ENCODE measurements at regions not wholly inside any gene's neighbourhood (a gene's known extent, or its start where the extent isn't known, plus 50 kb on each side); places are given as distances from the start of the nearest gene placed in this dataset.

DNA sequence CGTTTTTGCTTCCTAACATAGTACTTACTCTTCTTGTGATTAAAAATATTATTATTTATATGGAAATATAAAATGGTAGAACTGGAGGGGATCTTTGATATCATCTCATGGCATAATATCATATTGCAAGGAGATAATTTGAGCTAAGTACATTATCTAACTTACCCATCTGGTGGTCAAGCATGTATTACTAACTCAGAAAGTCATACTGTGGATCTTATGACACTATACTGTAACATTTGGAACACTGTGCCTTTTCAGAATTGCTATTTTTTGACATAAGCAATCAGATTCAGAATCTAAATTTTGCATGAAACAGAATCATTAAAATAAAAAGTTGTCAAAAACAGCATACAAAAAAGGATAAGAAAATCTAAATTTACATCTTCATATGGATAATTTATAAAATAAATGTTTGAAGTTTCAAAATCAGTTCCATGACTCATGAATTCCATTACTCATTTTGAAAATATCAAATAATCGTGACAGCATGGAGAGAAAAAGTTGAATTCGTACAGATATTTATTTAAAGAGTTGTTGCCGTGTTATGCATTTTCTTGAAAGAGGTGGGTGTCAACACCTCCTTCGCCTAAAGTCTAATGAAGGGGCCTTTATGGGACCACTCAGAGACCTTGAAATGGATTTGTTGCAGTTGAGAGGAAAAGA is 928.1 kb downstream of the PDHA2 start:
- Histone ChIP-seq H3K9ac (ENCODE audit: low read depth, low read length) (no peak overlapping the region), H3K4me1 (ENCODE audit: insufficient read depth, low read length) (peaks cover 3% of the 10 kb centered on the region; the same call in 1 of the 2 replicates), H3K9me3 (ENCODE audit: insufficient read depth, low read depth, low read length) (no peaks in the 10 kb centered on the region), H3K27me3 (ENCODE audit: insufficient read depth, low read length) (no peaks in the 10 kb centered on the region), H3K4me3 (ENCODE audit: low read length) (no peak overlapping the region), H3K27ac (ENCODE audit: low read length) (no peak overlapping the region), H3K36me3 (ENCODE audit: insufficient read depth, low read depth, low read length) (no peaks in the 10 kb centered on the region)

DNA sequence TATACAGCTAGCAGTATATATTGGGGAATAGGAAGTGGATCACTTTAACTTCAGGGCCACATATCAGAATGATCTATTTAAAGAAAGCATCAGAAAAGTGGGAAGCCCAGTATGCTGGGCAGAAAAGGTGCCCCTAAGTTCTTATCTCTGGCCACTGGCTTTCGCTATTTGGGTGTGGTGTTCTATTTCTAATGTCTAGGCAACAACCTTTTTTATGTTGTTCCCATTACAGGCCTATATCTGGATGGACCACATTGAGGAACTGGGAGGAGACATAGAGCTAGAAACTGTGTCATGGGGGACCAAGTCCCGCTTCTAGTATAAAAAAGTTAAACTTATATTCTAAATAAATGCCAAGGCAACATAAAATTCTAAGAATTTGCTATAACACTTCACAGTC is 935.6 kb downstream of the PDHA2 start:
- no peaks in the 10 kb centered on the region for H3K9me3 ChIP-seq (ENCODE audit: insufficient read depth, low read depth, low read length)
- H3K27me3 ChIP-seq (ENCODE audit: insufficient read depth, low read length) = no peaks in the 10 kb centered on the region
- no peaks in the 10 kb centered on the region for H3K4me1 ChIP-seq (ENCODE audit: insufficient read depth, low read length)
- no peak overlapping the region for H3K4me3 ChIP-seq (ENCODE audit: low read length)
- H3K36me3 ChIP-seq (ENCODE audit: insufficient read depth, low read depth, low read length) = no peaks in the 10 kb centered on the region
- no peak overlapping the region for H3K27ac ChIP-seq (ENCODE audit: low read length)
- H3K9ac ChIP-seq (ENCODE audit: low read depth, low read length) = no peak overlapping the region

DNA sequence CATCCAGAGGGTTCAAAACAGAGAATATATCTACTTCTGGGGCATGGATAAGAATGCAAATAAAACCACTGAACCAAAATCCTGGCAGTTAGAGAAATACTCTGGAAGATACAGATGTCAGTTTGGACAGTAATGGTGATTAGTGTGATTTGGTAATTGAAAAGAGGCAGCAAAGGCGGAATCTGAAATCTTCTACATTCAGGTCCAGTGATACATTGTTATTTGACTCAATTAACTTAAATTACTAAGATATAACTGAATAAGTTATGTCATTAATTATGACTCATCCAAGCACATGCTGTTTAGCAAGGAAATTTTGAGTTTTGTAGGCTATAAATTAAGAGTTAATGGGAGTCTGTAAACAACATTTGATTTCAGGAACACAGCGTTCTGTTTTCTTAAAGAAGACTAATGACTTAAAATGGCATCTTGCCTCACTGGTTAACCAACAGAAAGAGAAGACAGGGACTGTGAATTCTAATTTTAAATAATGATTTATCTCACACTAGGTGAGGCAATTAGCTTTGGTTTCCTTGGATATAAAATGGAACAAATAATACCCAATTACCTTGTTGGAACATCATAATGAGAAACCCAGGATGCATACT is 937.1 kb downstream of the PDHA2 start:
- Histone ChIP-seq H3K9me3 (ENCODE audit: insufficient read depth, low read depth, low read length) (no peaks in the 10 kb centered on the region), H3K27me3 (ENCODE audit: insufficient read depth, low read length) (no peaks in the 10 kb centered on the region), H3K27ac (ENCODE audit: low read length) (no peak overlapping the region), H3K4me3 (ENCODE audit: low read length) (no peak overlapping the region), H3K9ac (ENCODE audit: low read depth, low read length) (no peak overlapping the region), H3K4me1 (ENCODE audit: insufficient read depth, low read length) (no peaks in the 10 kb centered on the region), H3K36me3 (ENCODE audit: insufficient read depth, low read depth, low read length) (no peaks in the 10 kb centered on the region)

DNA sequence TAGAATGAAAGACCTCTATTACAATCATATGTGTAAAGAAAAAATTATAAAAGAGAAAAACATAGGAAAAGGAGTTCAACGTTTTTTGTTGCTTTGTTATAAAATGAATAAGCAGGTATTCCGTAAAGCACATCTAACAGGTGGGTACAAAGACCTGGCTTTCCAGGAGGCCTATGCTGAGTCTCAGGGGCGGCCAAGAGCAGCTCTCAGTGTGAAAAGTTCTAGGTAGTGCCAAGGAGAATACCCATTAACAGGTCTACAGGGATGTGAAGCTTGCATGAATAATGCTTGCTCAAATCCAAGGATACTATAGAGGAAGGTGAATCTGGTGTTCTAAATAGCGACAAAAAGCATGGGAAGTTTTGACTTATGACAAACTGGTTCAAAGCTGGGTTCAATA is 944.4 kb downstream of the PDHA2 start:
- Histone ChIP-seq H3K27ac (ENCODE audit: low read length) (no peak overlapping the region), H3K9ac (ENCODE audit: low read depth, low read length) (no peak overlapping the region), H3K4me1 (ENCODE audit: insufficient read depth, low read length) (peaks cover 3% of the 10 kb centered on the region; the same call in 1 of the 2 replicates), H3K27me3 (ENCODE audit: insufficient read depth, low read length) (no peaks in the 10 kb centered on the region), H3K9me3 (ENCODE audit: insufficient read depth, low read depth, low read length) (no peaks in the 10 kb centered on the region), H3K36me3 (ENCODE audit: insufficient read depth, low read depth, low read length) (no peaks in the 10 kb centered on the region), H3K4me3 (ENCODE audit: low read length) (no peak overlapping the region)

DNA sequence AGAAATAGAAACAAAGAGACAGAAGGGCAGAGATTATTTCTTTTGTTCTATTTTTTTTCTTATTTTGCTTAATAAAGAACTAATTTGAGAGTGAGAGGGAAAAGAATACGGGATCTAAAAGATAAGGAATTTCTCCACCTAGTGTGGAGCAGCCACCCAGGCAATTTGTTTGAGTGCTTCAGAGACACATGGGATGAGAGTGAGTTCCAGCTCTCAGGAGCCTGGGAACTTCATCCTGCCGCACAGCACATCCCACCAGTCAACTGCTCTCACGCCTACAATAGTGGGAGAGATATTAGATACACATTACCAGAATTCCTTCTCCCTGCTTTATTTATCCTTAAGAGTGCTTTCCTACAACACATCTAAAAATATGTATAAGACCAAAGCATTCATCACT is 946.4 kb downstream of the PDHA2 start:
- H3K4me1 ChIP-seq (ENCODE audit: insufficient read depth, low read length) = peaks cover 3% of the 10 kb centered on the region; the same call in 1 of the 2 replicates
- H3K27ac ChIP-seq (ENCODE audit: low read length) = no peak overlapping the region
- H3K27me3 ChIP-seq (ENCODE audit: insufficient read depth, low read length) = no peaks in the 10 kb centered on the region
- H3K36me3 ChIP-seq (ENCODE audit: insufficient read depth, low read depth, low read length) = no peaks in the 10 kb centered on the region
- no peaks in the 10 kb centered on the region for H3K9me3 ChIP-seq (ENCODE audit: insufficient read depth, low read depth, low read length)
- H3K4me3 ChIP-seq (ENCODE audit: low read length) = no peak overlapping the region
- H3K9ac ChIP-seq (ENCODE audit: low read depth, low read length) = no peak overlapping the region

DNA sequence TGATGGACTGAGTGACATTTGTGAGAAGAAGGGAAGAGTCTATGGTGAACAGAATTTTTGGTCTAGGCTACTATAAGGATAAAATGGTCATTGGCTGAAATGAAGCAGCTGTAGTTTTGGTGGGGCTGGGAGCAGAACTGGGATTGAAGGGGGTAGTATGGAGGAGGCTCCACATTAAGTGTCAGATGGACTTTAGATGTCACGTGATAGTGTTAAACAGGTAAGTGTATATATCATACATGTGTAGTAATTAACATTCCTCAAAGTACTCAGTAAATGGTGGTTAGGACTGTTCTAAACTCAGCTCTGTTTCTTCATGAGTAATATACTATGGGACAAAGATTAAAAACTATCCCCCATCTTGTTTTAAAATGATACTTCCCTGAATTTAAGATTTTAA is 947.9 kb downstream of the PDHA2 start:
- H3K9ac ChIP-seq (ENCODE audit: low read depth, low read length) = no peak overlapping the region
- no peaks in the 10 kb centered on the region for H3K27me3 ChIP-seq (ENCODE audit: insufficient read depth, low read length)
- H3K27ac ChIP-seq (ENCODE audit: low read length) = no peak overlapping the region
- no peaks in the 10 kb centered on the region for H3K36me3 ChIP-seq (ENCODE audit: insufficient read depth, low read depth, low read length)
- peaks cover 3% of the 10 kb centered on the region; the same call in 1 of the 2 replicates for H3K4me1 ChIP-seq (ENCODE audit: insufficient read depth, low read length)
- H3K9me3 ChIP-seq (ENCODE audit: insufficient read depth, low read depth, low read length) = no peaks in the 10 kb centered on the region
- no peak overlapping the region for H3K4me3 ChIP-seq (ENCODE audit: low read length)

DNA sequence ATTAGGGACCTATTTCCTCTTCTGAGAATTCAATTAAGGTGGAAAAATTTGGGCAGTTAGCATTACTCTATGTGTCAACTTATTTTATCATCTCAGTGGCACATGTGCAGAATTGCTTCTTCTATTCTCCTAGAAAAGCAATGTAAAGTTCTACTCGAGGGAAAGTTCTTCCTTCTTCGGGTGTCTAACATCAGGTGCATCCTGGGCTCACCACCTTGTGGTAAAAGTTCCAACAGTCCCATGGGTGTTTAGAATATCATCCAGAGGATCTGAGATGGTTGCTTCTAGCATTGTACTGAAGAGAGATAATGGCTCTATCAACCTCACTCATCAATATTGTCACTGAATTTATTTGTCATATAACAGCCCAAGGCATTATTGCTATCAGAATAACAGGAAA is 969.7 kb downstream of the PDHA2 start:
- H3K27ac ChIP-seq (ENCODE audit: low read length) = no peak overlapping the region

DNA sequence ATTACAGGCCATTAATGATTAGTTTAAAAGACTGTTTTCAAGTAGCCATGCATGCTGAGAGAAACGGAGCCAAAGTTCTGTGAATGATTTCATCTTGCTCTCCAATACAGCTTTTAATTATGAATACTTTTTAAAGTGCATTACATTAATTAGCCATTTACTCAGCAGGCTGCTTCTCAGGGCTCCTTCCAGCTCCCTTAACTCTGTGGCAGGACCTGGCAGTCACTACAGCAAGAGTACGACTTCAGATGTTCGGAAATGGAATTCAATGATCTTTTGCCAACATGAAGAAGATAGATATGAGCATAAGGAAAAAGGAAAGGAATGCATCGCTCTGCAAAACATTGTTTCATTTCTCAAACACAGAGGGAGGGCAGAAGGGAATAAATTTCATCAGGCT is 987.2 kb downstream of the PDHA2 start:
- Histone ChIP-seq H3K9ac (ENCODE audit: low read depth, low read length) (no peak overlapping the region), H3K27ac (ENCODE audit: low read length) (no peak overlapping the region), H3K4me3 (ENCODE audit: low read length) (no peak overlapping the region), H3K36me3 (ENCODE audit: insufficient read depth, low read depth, low read length) (no peaks in the 10 kb centered on the region), H3K9me3 (ENCODE audit: insufficient read depth, low read depth, low read length) (no peaks in the 10 kb centered on the region), H3K4me1 (ENCODE audit: insufficient read depth, low read length) (no peaks in the 10 kb centered on the region), H3K27me3 (ENCODE audit: insufficient read depth, low read length) (no peaks in the 10 kb centered on the region)

More for the DNA sequence above, 969.7 kb downstream of the PDHA2 start:
- Histone ChIP-seq H3K36me3 (ENCODE audit: insufficient read depth, low read depth, low read length) (no peaks in the 10 kb centered on the region), H3K4me1 (ENCODE audit: insufficient read depth, low read length) (no peaks in the 10 kb centered on the region), H3K4me3 (ENCODE audit: low read length) (no peak overlapping the region), H3K9ac (ENCODE audit: low read depth, low read length) (no peak overlapping the region), H3K9me3 (ENCODE audit: insufficient read depth, low read depth, low read length) (no peaks in the 10 kb centered on the region), H3K27me3 (ENCODE audit: insufficient read depth, low read length) (no peaks in the 10 kb centered on the region)

DNA sequence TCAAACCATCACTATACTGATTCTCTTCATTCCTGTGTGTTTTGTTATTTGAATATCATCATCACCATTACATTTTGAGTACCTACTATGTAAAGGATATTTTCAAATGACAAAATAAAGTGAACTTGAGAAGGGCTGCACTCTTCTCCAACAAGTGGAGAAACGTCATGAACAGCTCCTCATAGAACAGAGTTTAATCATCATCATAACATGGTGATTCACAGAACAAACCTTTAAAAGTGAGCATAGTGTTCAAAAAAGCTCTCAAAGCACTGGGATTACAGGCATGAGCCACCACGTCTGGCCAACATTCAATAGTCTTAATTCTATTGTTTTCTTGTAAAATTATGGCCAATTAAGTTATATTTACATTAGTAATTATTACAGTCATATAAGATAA is 993.9 kb downstream of the PDHA2 start:
- H3K9ac ChIP-seq (ENCODE audit: low read depth, low read length) = no peak overlapping the region
- no peaks in the 10 kb centered on the region for H3K9me3 ChIP-seq (ENCODE audit: insufficient read depth, low read depth, low read length)
- H3K27ac ChIP-seq (ENCODE audit: low read length) = no peak overlapping the region
- no peaks in the 10 kb centered on the region for H3K4me1 ChIP-seq (ENCODE audit: insufficient read depth, low read length)
- no peak overlapping the region for H3K4me3 ChIP-seq (ENCODE audit: low read length)
- no peaks in the 10 kb centered on the region for H3K27me3 ChIP-seq (ENCODE audit: insufficient read depth, low read length)
- H3K36me3 ChIP-seq (ENCODE audit: insufficient read depth, low read depth, low read length) = no peaks in the 10 kb centered on the region

DNA sequence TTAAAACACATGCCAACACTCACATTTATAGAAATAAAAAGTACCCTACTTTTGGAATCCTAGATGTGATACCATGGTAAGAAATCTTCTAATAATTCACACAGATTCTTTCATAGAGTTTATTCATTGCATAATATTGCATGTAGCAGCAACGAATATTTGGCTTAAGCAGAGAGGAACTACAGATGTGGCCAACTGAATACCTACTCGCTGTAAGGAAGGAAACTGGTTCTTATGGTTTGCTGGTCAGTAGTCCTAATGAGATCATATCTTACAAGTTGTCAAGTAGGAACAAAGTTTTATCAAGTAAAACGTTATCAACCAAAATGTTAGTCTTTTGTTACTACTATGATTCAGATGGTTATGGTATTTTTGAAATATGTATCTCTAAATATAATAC is 996.1 kb downstream of the PDHA2 start:
- no peak overlapping the region for H3K9ac ChIP-seq (ENCODE audit: low read depth, low read length)
- no peak overlapping the region for H3K4me3 ChIP-seq (ENCODE audit: low read length)
- no peaks in the 10 kb centered on the region for H3K4me1 ChIP-seq (ENCODE audit: insufficient read depth, low read length)
- no peak overlapping the region for H3K27ac ChIP-seq (ENCODE audit: low read length)
- H3K27me3 ChIP-seq (ENCODE audit: insufficient read depth, low read length) = no peaks in the 10 kb centered on the region
- H3K9me3 ChIP-seq (ENCODE audit: insufficient read depth, low read depth, low read length) = no peaks in the 10 kb centered on the region
- no peaks in the 10 kb centered on the region for H3K36me3 ChIP-seq (ENCODE audit: insufficient read depth, low read depth, low read length)

DNA sequence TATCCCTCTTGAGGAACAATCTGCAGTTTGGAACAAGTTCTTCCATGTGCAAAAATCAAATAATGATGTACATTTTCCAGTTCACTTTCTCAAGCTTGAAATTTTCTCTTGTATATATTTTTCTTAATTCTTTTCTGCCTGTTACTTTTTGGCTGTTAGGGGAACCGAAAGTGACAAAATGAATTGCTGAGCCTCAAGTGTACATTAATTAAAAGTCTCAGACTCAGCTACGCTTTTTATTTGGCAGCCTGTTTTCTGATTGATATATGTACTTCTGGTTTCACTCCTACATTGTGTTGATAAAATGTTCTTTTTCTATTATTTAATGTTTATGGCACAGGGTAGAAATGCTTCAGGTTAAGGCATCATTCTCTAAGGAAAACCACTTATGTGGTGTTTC is 999.5 kb downstream of the PDHA2 start:
- no peak overlapping the region for H3K27ac ChIP-seq (ENCODE audit: low read length)
- H3K4me3 ChIP-seq (ENCODE audit: low read length) = no peak overlapping the region
- no peaks in the 10 kb centered on the region for H3K36me3 ChIP-seq (ENCODE audit: insufficient read depth, low read depth, low read length)
- H3K4me1 ChIP-seq (ENCODE audit: insufficient read depth, low read length) = no peaks in the 10 kb centered on the region
- H3K9me3 ChIP-seq (ENCODE audit: insufficient read depth, low read depth, low read length) = no peaks in the 10 kb centered on the region
- no peak overlapping the region for H3K9ac ChIP-seq (ENCODE audit: low read depth, low read length)
- H3K27me3 ChIP-seq (ENCODE audit: insufficient read depth, low read length) = no peaks in the 10 kb centered on the region

DNA sequence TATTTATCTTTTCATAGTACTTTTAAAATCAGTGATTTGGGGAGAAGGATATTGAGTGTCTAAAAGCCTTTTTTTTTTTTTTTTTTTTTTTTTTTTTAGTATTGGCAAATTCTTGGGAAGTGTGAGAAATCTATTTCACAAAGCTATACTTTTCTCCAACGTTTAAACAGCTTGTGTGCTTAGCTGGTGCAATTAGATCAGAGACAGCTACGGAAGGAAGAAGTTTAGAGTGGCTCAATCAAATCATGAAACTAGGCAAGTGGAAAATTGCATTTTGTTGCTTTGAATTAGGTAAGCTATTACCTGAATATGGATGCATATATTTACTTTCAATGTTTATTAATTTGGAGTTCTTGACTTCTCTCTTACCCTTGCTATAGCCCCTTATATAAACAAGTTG is 1001.9 kb downstream of the PDHA2 start:
- Histone ChIP-seq H3K27me3 (ENCODE audit: insufficient read depth, low read length) (no peaks in the 10 kb centered on the region), H3K9me3 (ENCODE audit: insufficient read depth, low read depth, low read length) (no peaks in the 10 kb centered on the region), H3K27ac (ENCODE audit: low read length) (no peak overlapping the region), H3K9ac (ENCODE audit: low read depth, low read length) (no peak overlapping the region), H3K36me3 (ENCODE audit: insufficient read depth, low read depth, low read length) (no peaks in the 10 kb centered on the region), H3K4me3 (ENCODE audit: low read length) (no peak overlapping the region), H3K4me1 (ENCODE audit: insufficient read depth, low read length) (no peaks in the 10 kb centered on the region)
